Tibial nerve (tissue), 4 donors: ENCODE measurements at regions not wholly inside any gene's neighbourhood (a gene's known extent, or its start where the extent isn't known, plus 50 kb on each side); places are given as distances from the start of the nearest gene placed in this dataset.

Experiments
- DNase-seq, 2 donors: peaks; one replicate each; pipeline ENCODE4 v3.0.0-alpha.2; 2019; ENCODE audit warnings: low spot score in 2 of 2
- H3K27ac ChIP-seq, 4 donors: fragments of 200-600 bp; sonication (generic) in 3 of 4; one replicate each; pipeline ENCODE4 v1.5.1; 2017 to 2019; ENCODE audit warnings: mild to moderate bottlenecking in 1 of 4
- H3K27me3 ChIP-seq, 2 donors: fragments of 200-600 bp; sonication (generic) in 1 of 2; one replicate each; pipeline versions ENCODE4 v1.5.1 to v1.6.0; 2017 to 2019
- H3K36me3 ChIP-seq, 3 donors: fragments of 200-600 bp; sonication (generic); one replicate each; pipeline ENCODE4 v1.5.1; 2018 to 2019
- H3K4me1 ChIP-seq, 4 donors: fragments of 200-600 bp; sonication (generic) in 3 of 4; one replicate each; pipeline ENCODE4 v1.5.1; 2017 to 2019
- H3K4me3 ChIP-seq, 4 donors: fragments of 200-600 bp; sonication (generic) in 3 of 4; one replicate each; pipeline ENCODE4 v1.5.1; 2017 to 2019; ENCODE audit warnings: mild to moderate bottlenecking in 1 of 4, moderate library complexity in 1 of 4
- H3K9me3 ChIP-seq, 4 donors: fragments of 200-600 bp; sonication (generic) in 3 of 4; one replicate each; pipeline ENCODE4 v1.5.1; 2017 to 2019
- EP300 ChIP-seq, 2 donors: sonication (generic); formaldehyde crosslinking; IDR thresholded peaks; one replicate each; pipeline ENCODE4 v1.6.1; 2017; ENCODE audit warnings: antibody characterized with exemption in 2 of 2, mild to moderate bottlenecking in 1 of 2
- POLR2A ChIP-seq, 2 donors: fragments of 450-650 bp; IDR thresholded peaks; one replicate each; pipeline ENCODE4 v1.6.1; 2017; ENCODE audit warnings: antibody characterized with exemption in 2 of 2, mild to moderate bottlenecking in 2 of 2, moderate library complexity in 2 of 2
- whole genome bisulfite sequencing, 2 donors: methylation state at CpG; one replicate each; pipeline ENCODE4 v1.1.5; 2018; 5-methylcytosine and 5-hydroxymethylcytosine counted together
- TF ChIP-seq, protein P1 (sequence below), 5 experiments: fragments of 200-600 bp in 3 of 5; fragments of 450-650 bp in 2 of 5; sonication (generic) in 3 of 5; IDR thresholded peaks; one replicate each; pipeline ENCODE4 v1.5.1; 2016 to 2019; ENCODE audit warnings: antibody characterized with exemption in 5 of 5, mild to moderate bottlenecking in 3 of 5, moderate library complexity in 2 of 5

DNA sequence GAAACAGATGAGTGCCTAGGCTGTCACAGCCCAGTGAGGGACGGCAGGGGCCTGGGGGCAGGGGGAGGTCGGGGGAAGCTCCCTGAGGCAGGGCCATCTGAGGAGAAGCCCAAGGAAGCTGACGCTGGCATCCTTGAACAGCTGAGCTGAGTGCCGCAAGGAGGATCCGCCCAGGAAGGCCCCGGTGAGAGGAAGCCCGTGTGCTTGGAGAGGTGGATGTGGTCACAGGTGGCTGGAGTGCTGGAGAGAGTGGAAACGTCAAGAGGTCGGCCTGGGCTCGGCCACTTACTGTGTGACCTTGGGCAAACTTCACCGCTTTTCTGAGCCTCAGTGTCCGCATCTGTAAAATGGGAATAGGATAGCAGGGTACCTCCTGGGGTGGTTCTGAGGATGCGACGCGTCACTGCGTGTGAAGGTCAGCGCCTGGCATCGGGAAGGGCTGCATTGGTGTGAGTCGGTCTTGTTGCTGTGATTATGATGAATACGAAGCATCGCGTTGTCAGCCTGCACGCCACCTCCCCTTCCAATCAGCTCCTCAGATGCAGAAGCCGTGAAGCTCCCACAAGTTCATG lies 116.1 kb upstream of the PTPN1 start:
- H3K27me3 ChIP-seq = no peaks in the 10 kb centered on the region
- H3K9me3 ChIP-seq = no peaks in the 10 kb centered on the region
- no peaks in the 10 kb centered on the region for H3K36me3 ChIP-seq
- 83 to 87% methylated on average over 24 of the region's 24 CpGs for WGBS, 2 donors
- H3K4me3 ChIP-seq = no peak overlapping the region
- TF ChIP-seq, protein P1, sequence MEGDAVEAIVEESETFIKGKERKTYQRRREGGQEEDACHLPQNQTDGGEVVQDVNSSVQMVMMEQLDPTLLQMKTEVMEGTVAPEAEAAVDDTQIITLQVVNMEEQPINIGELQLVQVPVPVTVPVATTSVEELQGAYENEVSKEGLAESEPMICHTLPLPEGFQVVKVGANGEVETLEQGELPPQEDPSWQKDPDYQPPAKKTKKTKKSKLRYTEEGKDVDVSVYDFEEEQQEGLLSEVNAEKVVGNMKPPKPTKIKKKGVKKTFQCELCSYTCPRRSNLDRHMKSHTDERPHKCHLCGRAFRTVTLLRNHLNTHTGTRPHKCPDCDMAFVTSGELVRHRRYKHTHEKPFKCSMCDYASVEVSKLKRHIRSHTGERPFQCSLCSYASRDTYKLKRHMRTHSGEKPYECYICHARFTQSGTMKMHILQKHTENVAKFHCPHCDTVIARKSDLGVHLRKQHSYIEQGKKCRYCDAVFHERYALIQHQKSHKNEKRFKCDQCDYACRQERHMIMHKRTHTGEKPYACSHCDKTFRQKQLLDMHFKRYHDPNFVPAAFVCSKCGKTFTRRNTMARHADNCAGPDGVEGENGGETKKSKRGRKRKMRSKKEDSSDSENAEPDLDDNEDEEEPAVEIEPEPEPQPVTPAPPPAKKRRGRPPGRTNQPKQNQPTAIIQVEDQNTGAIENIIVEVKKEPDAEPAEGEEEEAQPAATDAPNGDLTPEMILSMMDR (IDR thresholded peaks at IDR 0.05) = no peak
- no peak for TF ChIP-seq EP300 (IDR thresholded peaks at IDR 0.05)
- TF ChIP-seq POLR2A (IDR thresholded peaks at IDR 0.05) = no peak
- H3K4me1 ChIP-seq = peaks cover 0 to 34% (median 18%) of the 10 kb centered on the region in 4 donors
- DNase-seq = no peak
- H3K27ac ChIP-seq = peak overlapping the region; percentile 70 to 83 (median 72)

DNA sequence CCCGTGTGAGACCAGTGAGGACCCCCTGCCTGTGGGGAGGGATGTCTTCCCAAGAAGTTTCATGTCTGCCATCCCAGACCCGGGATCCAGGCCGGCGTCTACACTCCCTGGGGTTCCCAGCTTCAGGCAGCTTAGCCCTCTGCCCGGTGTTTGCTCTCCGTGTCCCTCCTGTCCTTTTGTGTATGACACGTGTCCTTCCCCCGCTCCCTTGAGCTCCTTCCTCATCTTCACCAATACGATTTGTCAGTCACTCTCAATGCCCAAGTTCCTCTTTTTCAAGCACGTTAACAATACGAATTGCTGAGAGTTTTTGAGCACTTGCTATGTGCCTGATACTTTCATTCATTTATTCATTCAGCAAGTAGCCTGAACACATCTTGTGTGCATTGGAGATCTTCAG lies 115.6 kb upstream of the PTPN1 start:
- TF ChIP-seq, protein P1 (IDR thresholded peaks at IDR 0.05) = no peak
- no peak for TF ChIP-seq POLR2A (IDR thresholded peaks at IDR 0.05)
- TF ChIP-seq EP300 (IDR thresholded peaks at IDR 0.05) = no peak
- Histone ChIP-seq H3K27me3 (no peaks in the 10 kb centered on the region), H3K36me3 (no peaks in the 10 kb centered on the region), H3K27ac (peak overlapping the region; percentile 70 to 83 (median 72)), H3K4me1 (peaks cover 0 to 39% (median 23%) of the 10 kb centered on the region in 4 donors), H3K9me3 (no peaks in the 10 kb centered on the region), H3K4me3 (no peak overlapping the region)
- DNase-seq = no peak
- 76 to 88% methylated on average over 11 of the region's 11 CpGs for WGBS, 2 donors

DNA sequence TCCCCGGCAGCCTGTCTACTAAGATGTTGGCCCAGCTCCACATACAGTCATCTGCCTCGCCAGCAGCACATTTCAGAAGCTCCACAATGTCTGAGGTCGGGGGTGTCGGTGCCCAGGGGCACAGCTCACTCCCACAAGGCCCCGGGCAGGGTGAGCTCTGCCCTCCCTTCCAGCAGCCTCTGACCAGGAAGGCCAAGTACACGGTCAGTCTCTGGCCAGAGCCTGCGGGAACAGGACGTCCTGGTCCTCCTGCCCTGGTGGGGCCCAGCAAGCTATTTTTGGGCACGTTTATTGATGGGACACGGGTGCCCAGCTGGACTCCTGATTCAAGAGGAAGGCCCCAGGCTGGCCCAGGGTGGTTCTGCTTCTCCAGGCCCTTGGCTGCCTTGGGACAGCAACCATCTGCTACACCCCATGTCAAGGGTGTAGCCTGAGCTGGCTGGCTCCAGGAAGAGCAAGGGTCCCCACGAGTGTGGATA lies 114.9 kb upstream of the PTPN1 start:
- H3K27ac ChIP-seq = peak overlapping the region; percentile 70 to 83 (median 72)
- peak; percentile 57 to 69 for DNase-seq
- H3K4me1 ChIP-seq = peaks cover 0 to 46% (median 26%) of the 10 kb centered on the region in 4 donors
- H3K9me3 ChIP-seq = no peaks in the 10 kb centered on the region
- 26 to 33% methylated on average over 7 to 11 of the region's 11 CpGs for WGBS, 2 donors
- TF ChIP-seq POLR2A (IDR thresholded peaks at IDR 0.05) = peak in 1 of 2 donors; percentile 27
- TF ChIP-seq EP300 (IDR thresholded peaks at IDR 0.05) = peak; percentile 99 to 100
- TF ChIP-seq, protein P1 (IDR thresholded peaks at IDR 0.05) = peak in 1 of 5 experiments; percentile 23
- H3K27me3 ChIP-seq = no peaks in the 10 kb centered on the region
- no peak overlapping the region for H3K4me3 ChIP-seq
- H3K36me3 ChIP-seq = no peaks in the 10 kb centered on the region

DNA sequence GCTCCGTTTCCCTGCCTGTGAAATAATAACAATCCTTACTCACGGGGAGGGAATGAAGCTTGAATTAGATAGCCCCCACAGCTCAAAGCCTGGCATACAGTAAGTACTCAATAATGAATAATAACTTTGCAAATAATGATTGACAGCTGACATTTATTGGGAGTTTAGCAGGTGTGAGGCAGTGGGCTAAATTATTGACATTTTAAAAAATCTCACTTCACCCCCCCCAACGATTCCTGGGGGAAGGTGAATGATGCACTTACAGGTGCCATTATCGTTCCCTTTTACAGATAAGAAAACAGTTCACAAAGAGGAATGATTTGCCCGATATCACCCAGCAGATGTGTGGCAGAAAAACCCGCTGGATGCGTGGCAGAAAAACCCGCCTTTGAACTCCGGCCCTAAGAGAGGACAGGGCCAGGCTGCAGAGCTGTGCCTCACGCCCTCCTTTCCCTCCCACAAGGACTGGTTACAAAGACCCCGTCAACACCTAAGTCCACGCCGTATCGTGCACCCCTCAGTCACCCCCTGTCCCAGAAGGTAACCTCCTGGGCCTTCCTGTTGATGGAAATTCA lies 114.2 kb upstream of the PTPN1 start:
- TF ChIP-seq, protein P1 (IDR thresholded peaks at IDR 0.05) = no peak
- no peak for TF ChIP-seq POLR2A (IDR thresholded peaks at IDR 0.05)
- Histone ChIP-seq H3K27me3 (no peaks in the 10 kb centered on the region), H3K4me3 (no peak overlapping the region), H3K36me3 (no peaks in the 10 kb centered on the region), H3K27ac (peak overlapping the region; percentile 70 to 83 (median 72)), H3K9me3 (no peaks in the 10 kb centered on the region), H3K4me1 (peaks cover 0 to 52% (median 27%) of the 10 kb centered on the region in 4 donors)
- 92 to 94% methylated on average over 14 of the region's 14 CpGs for WGBS, 2 donors
- DNase-seq = no peak

DNA sequence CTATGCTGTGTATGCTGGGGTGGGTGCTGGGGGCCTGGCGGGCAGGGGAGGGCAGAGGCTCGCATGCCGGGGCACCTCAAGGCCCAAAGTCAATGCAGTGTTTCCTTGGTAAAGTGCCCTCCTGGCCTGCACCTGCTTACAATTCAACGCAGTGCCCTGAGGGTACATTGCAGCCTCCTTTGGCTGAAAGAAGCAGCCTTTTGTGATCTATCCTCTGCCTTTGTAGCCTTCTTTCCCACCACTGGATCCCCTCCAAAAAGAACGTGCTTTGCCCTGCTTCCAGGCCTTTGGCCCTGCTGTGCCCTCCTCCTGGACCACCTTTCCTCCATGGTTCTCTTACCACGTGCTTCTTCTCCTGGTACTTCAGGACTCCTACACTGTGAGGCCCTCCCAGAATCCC lies 113.6 kb upstream of the PTPN1 start:
- 77 to 93% methylated on average over 3 to 6 of the region's 6 CpGs for WGBS, 2 donors
- Histone ChIP-seq H3K36me3 (no peaks in the 10 kb centered on the region), H3K27ac (peak overlapping the region in 2 of 4 donors; percentile 70 to 83), H3K4me3 (no peak overlapping the region), H3K27me3 (no peaks in the 10 kb centered on the region), H3K4me1 (peaks cover 0 to 52% (median 27%) of the 10 kb centered on the region in 4 donors), H3K9me3 (no peaks in the 10 kb centered on the region)
- TF ChIP-seq, protein P1 (IDR thresholded peaks at IDR 0.05) = no peak
- TF ChIP-seq EP300 (IDR thresholded peaks at IDR 0.05) = no peak
- no peak for TF ChIP-seq POLR2A (IDR thresholded peaks at IDR 0.05)
- DNase-seq = no peak
